ENCODE measurements at regions not wholly inside any gene's neighbourhood (a gene's known extent, or its start where the extent isn't known, plus 50 kb on each side); places are given as distances from the start of the nearest gene placed in this dataset.

DNA sequence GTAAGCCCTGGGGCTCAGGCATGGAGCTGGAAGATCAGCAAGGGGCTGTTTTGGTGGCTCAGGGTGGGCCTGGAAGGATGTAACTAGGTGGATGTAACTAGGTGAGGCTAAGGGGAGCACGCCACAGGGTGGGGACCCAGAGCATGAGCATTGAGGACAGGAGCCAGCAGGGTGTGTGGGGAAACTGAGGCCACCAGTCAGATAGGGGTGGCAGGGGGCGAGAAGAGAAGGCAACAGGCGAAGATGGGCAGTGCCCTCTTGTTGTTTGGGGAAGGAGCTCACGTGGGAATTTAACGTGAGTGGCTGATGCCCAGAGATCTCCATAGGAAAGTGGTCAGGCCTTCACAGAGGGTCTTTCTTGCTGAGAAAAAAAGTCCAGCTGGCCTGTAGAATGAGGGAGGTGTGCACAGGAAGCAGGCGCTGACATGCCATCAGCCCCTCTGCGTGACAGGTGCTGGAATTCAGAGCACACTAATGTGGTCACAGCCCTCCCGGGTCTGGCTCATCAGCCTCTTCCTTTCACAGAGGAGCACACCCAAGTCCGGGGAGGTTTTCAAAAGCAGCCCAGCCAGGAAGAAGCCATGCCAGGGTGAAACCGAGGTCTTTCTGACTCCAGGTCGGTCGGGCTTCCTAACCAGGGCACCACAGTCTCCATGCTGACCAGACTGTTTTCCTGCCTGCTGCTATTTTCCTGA lies 54.6 kb upstream of the PAX6 start:
- Histone ChIP-seq H3K4me3 (no peak overlapping the region), H3K36me3 (replicated peaks in 1 of 2) (no peaks in the 10 kb centered on the region), H3K4me1 (replicated peaks in 1 of 2) (no peaks in the 10 kb centered on the region), H3K27ac (no peak overlapping the region), H3K9me3 (replicated peaks in 1 of 3) (no peaks in the 10 kb centered on the region), H3K27me3 (peaks cover 8% of the 10 kb centered on the region)
- no peak for DNase-seq
- TF ChIP-seq, protein P1, sequence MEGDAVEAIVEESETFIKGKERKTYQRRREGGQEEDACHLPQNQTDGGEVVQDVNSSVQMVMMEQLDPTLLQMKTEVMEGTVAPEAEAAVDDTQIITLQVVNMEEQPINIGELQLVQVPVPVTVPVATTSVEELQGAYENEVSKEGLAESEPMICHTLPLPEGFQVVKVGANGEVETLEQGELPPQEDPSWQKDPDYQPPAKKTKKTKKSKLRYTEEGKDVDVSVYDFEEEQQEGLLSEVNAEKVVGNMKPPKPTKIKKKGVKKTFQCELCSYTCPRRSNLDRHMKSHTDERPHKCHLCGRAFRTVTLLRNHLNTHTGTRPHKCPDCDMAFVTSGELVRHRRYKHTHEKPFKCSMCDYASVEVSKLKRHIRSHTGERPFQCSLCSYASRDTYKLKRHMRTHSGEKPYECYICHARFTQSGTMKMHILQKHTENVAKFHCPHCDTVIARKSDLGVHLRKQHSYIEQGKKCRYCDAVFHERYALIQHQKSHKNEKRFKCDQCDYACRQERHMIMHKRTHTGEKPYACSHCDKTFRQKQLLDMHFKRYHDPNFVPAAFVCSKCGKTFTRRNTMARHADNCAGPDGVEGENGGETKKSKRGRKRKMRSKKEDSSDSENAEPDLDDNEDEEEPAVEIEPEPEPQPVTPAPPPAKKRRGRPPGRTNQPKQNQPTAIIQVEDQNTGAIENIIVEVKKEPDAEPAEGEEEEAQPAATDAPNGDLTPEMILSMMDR (IDR thresholded peaks at IDR 0.05) = no peak
- TF ChIP-seq POLR2A (IDR thresholded peaks at IDR 0.05) = no peak
- WGBS, 4 donors = 75 to 91% (median 82%) methylated on average over 10 to 12 of the region's 12 CpGs
- intact Hi-C loops (cut with DNase I) = loop anchor here in 1 of 2 donors (10.0 kb wide), 1 partner anchor 241 kb away; no protein-coding TSS in a partner anchor

DNA sequence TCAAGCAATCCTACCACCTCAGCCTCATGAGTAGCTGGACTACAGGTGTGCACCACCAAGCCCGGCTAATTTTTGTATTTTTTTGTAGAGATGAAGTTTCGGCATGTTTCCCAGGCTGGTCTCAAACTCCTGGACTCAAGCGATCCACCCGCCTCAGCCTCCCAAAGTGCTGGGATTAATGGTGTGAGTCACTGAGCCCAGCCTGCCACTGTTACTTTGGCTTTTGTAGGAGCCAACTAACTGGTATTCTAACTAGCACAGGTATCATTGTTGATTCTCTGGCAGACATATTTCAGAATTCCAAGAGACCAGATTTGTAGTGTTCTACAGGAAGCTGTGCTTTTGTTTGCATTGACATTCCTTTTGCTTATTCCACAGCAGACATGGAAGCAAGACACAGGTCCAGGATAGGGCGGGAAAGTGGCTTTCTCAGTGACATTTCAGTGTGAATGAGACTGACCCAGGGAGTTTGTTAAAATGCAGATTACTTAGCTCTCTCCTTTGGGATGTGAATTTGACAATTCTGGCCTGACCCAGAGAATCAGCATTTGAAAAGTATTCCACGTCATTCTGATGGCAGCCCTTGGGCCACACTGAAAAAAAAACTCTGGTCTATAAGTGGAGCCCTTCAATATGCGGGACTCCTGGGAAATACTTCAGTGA lies 52.2 kb upstream of the PAX6 start:
- no peak for TF ChIP-seq POLR2A (IDR thresholded peaks at IDR 0.05)
- TF ChIP-seq, protein P1 (IDR thresholded peaks at IDR 0.05) = no peak
- Histone ChIP-seq H3K27me3 (no peaks in the 10 kb centered on the region), H3K4me1 (replicated peaks in 1 of 2) (no peaks in the 10 kb centered on the region), H3K9me3 (replicated peaks in 1 of 3) (no peaks in the 10 kb centered on the region), H3K27ac (no peak overlapping the region), H3K4me3 (no peak overlapping the region), H3K36me3 (replicated peaks in 1 of 2) (no peaks in the 10 kb centered on the region)
- intact Hi-C loops (cut with DNase I) = loop anchor here in 1 of 2 donors (10.0 kb wide), 1 partner anchor 238 kb away; no protein-coding TSS in a partner anchor
- DNase-seq = no peak
- WGBS, 4 donors = 62 to 79% (median 72%) methylated on average over 7 of the region's 7 CpGs

DNA sequence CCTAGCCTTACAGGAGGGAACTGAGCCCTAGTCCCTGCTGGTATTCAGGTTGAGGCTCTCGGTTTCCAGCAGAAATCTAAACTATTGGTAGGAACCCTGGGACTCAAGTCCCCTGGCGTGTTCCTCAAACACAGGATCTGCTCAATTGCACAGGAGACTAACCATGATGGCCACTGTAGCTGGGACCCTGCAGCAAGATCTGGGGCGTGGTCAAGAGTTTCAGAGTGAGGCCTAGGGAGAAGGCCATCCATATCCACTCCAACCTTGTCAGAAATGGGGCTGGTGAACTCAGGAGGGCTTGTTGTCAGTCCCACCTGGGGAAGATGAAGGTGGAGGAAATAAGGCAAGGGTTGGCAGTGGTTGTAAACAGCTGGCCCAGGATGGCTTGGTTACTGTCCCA lies 49.9 kb upstream of the PAX6 start:
- TF ChIP-seq, protein P1 (IDR thresholded peaks at IDR 0.05) = no peak
- TF ChIP-seq POLR2A (IDR thresholded peaks at IDR 0.05) = no peak
- no peak for DNase-seq
- H3K9me3 ChIP-seq (replicated peaks in 1 of 3) = no peaks in the 10 kb centered on the region
- H3K27me3 ChIP-seq = no peaks in the 10 kb centered on the region
- H3K4me1 ChIP-seq (replicated peaks in 1 of 2) = no peaks in the 10 kb centered on the region
- WGBS, 4 donors = 63 to 100% (median 86%) methylated on average over 1 to 3 of the region's 3 CpGs
- H3K27ac ChIP-seq = no peak overlapping the region
- no peak overlapping the region for H3K4me3 ChIP-seq
- intact Hi-C loops (cut with DNase I) = loop anchor here in 1 of 2 donors (10.0 kb wide), 1 partner anchor 236 kb away; no protein-coding TSS in a partner anchor
- no peaks in the 10 kb centered on the region for H3K36me3 ChIP-seq (replicated peaks in 1 of 2)

All from adrenal gland (tissue), 9 donors.